Panc1 (cell line): ENCODE measurements at regions not wholly inside any gene's neighbourhood (a gene's known extent, or its start where the extent isn't known, plus 50 kb on each side); places are given as distances from the start of the nearest gene placed in this dataset.

ENCODE experiments used
- ATAC-seq: fragments of 200-7000 bp; cut with Tn5 transposase; 2 replicates; pipeline ENCODE4 v1.9.1; 2020; ENCODE audit warnings: mild to moderate bottlenecking, moderate library complexity
- BruUV-seq: library from RNA; stranded (reverse); fragments of 400-500 nt; replicated peaks from 2 replicates; lab custom pipeline; 2021; lab: Mats Ljungman, UMichigan
- CTCF ChIA-PET: fragments of 300-600 bp; sonication (Branson Sonifier 250); formaldehyde crosslinking; loops from one replicate; lab custom pipeline; 2022; ENCODE audit warnings: antibody characterized with exemption; lab: Charles Lee
- POLR2A ChIA-PET: fragments of 300-600 bp; sonication (Branson Sonifier 250); formaldehyde crosslinking; loops from one replicate; lab custom pipeline; 2022; ENCODE audit warnings: antibody characterized with exemption; lab: Charles Lee
- DNase-seq: peaks from one replicate; pipeline ENCODE4 v3.0.0-alpha.2; 2010; ENCODE audit warnings: low read depth, low spot score
- H3K27ac ChIP-seq: 2 replicates; pipeline ENCODE4 v1.5.1; 2011; ENCODE audit warnings: mild to moderate bottlenecking, low read length, inconsistent platforms
- H3K27me3 ChIP-seq: fragments of 200-500 bp; sonication (Bioruptor generic); 2 replicates; pipeline ENCODE4 v1.6.0; 2014; ENCODE audit warnings: low read length, inconsistent platforms; ENCODE audit not compliant: control insufficient read depth, insufficient read depth
- H3K36me3 ChIP-seq: fragments of 200-500 bp; sonication (Bioruptor generic); 2 replicates; pipeline ENCODE4 v1.5.1; 2014; ENCODE audit warnings: inconsistent platforms, mild to moderate bottlenecking, low read length, moderate library complexity; ENCODE audit not compliant: control insufficient read depth, insufficient read depth
- H3K4me1 ChIP-seq: 2 replicates; pipeline ENCODE4 v1.5.1; 2011; ENCODE audit warnings: inconsistent platforms, mild to moderate bottlenecking, low read length, moderate library complexity; ENCODE audit not compliant: control insufficient read depth, insufficient read depth
- H3K4me3 ChIP-seq, 2 experiments: 2 replicates each; pipeline ENCODE4 v1.5.1; 2011 to 2012; ENCODE audit warnings: low read depth in 2 of 2, low read length in 2 of 2, mild to moderate bottlenecking in 2 of 2, inconsistent platforms in 1 of 2, moderate library complexity in 1 of 2
- H3K9me3 ChIP-seq: fragments of 200-500 bp; sonication (Bioruptor generic); 2 replicates; pipeline ENCODE4 v1.5.1; 2014; ENCODE audit warnings: low read depth, mild to moderate bottlenecking, inconsistent platforms, low read length, moderate library complexity; ENCODE audit not compliant: control insufficient read depth, insufficient read depth
- POLR2AphosphoS5 ChIP-seq: IDR thresholded peaks from 2 replicates; pipeline ENCODE4 v1.6.1; 2012; ENCODE audit warnings: mild to moderate bottlenecking, low read depth, low read length, moderate library complexity
- SIN3A ChIP-seq: IDR thresholded peaks from 2 replicates; pipeline ENCODE4 v1.6.1; 2012; ENCODE audit warnings: low read depth, mild to moderate bottlenecking, low read length, moderate library complexity, borderline replicate concordance; ENCODE audit not compliant: insufficient read depth
- TCF7L2 ChIP-seq: IDR thresholded peaks from 2 replicates; pipeline ENCODE4 v1.6.1; 2011; ENCODE audit warnings: mild to moderate bottlenecking, low read depth, low read length, inconsistent platforms
- in situ Hi-C: cut with HindIII; loops from 2 replicates; pipeline ENCODE4 v1.10.0; 2016; ENCODE audit warnings: low sequenced_read_pairs, low pct_unique_long_range_greater_than_20kb
- intact Hi-C: fragments of 100-400 bp; cut with micrococcal nuclease; formaldehyde crosslinking; loops from one replicate; pipeline ENCODE4 v1.10.0; 2022; ENCODE audit not compliant: unreplicated experiment
- TF ChIP-seq, protein P1 (sequence below), 2 experiments: IDR thresholded peaks; 2 replicates each; pipeline ENCODE4 v1.6.1; 2011 to 2012; ENCODE audit warnings: low read depth in 2 of 2, control low read depth in 1 of 2, low read length in 1 of 2, mild to moderate bottlenecking in 1 of 2, moderate library complexity in 1 of 2; ENCODE audit not compliant: insufficient read depth in 1 of 2
- TF ChIP-seq, protein P2 (sequence below): fragments of 450-650 bp; IDR thresholded peaks from 2 replicates; pipeline ENCODE4 v1.5.1; 2017; ENCODE audit warnings: mild to moderate bottlenecking

DNA sequence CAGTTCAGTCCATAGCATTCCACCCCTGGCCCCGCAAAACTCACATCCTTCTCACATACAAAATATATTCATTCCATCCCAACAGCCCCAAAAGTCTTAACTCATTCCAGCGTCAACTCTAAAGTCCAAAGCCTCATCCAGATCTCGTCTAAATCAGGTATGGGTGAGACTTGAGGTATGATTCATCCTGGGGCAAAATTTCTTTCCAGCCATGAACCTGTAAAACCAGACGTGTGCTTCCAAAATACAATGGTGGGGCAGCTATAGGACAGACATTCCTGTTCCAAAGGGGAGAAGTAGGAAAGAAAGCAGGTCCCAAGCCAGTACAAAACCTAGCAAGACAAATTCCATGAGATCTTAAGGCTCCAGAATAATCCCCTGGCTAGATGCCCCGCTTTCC, 76.9 kb downstream of the CLDN34 start:
- no peak for DNase-seq
- in situ Hi-C loops (no loop called here), intact Hi-C loops (no loop called here)
- Histone ChIP-seq H3K4me1 (no peaks in the 10 kb centered on the region), H3K27ac (no peak overlapping the region), H3K4me3 (no peak overlapping the region), H3K9me3 (no peaks in the 10 kb centered on the region), H3K27me3 (no peaks in the 10 kb centered on the region), H3K36me3 (no peaks in the 10 kb centered on the region)
- ATAC-seq, result no peak
- POLR2A ChIA-PET, result no interaction called here
- CTCF ChIA-PET, result no interaction called here
- BruUV-seq, result no TSS peak
- TF ChIP-seq, protein P1, sequence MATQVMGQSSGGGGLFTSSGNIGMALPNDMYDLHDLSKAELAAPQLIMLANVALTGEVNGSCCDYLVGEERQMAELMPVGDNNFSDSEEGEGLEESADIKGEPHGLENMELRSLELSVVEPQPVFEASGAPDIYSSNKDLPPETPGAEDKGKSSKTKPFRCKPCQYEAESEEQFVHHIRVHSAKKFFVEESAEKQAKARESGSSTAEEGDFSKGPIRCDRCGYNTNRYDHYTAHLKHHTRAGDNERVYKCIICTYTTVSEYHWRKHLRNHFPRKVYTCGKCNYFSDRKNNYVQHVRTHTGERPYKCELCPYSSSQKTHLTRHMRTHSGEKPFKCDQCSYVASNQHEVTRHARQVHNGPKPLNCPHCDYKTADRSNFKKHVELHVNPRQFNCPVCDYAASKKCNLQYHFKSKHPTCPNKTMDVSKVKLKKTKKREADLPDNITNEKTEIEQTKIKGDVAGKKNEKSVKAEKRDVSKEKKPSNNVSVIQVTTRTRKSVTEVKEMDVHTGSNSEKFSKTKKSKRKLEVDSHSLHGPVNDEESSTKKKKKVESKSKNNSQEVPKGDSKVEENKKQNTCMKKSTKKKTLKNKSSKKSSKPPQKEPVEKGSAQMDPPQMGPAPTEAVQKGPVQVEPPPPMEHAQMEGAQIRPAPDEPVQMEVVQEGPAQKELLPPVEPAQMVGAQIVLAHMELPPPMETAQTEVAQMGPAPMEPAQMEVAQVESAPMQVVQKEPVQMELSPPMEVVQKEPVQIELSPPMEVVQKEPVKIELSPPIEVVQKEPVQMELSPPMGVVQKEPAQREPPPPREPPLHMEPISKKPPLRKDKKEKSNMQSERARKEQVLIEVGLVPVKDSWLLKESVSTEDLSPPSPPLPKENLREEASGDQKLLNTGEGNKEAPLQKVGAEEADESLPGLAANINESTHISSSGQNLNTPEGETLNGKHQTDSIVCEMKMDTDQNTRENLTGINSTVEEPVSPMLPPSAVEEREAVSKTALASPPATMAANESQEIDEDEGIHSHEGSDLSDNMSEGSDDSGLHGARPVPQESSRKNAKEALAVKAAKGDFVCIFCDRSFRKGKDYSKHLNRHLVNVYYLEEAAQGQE (IDR thresholded peaks at IDR 0.05; ENCODE audit: insufficient read depth in 1 of 2, low read depth in 2 of 2, low read length in 1 of 2), result no peak
- TF ChIP-seq, protein P2, sequence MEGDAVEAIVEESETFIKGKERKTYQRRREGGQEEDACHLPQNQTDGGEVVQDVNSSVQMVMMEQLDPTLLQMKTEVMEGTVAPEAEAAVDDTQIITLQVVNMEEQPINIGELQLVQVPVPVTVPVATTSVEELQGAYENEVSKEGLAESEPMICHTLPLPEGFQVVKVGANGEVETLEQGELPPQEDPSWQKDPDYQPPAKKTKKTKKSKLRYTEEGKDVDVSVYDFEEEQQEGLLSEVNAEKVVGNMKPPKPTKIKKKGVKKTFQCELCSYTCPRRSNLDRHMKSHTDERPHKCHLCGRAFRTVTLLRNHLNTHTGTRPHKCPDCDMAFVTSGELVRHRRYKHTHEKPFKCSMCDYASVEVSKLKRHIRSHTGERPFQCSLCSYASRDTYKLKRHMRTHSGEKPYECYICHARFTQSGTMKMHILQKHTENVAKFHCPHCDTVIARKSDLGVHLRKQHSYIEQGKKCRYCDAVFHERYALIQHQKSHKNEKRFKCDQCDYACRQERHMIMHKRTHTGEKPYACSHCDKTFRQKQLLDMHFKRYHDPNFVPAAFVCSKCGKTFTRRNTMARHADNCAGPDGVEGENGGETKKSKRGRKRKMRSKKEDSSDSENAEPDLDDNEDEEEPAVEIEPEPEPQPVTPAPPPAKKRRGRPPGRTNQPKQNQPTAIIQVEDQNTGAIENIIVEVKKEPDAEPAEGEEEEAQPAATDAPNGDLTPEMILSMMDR, result no peak
- TF ChIP-seq TCF7L2 (no peak), POLR2AphosphoS5 (no peak), SIN3A (no peak)

DNA sequence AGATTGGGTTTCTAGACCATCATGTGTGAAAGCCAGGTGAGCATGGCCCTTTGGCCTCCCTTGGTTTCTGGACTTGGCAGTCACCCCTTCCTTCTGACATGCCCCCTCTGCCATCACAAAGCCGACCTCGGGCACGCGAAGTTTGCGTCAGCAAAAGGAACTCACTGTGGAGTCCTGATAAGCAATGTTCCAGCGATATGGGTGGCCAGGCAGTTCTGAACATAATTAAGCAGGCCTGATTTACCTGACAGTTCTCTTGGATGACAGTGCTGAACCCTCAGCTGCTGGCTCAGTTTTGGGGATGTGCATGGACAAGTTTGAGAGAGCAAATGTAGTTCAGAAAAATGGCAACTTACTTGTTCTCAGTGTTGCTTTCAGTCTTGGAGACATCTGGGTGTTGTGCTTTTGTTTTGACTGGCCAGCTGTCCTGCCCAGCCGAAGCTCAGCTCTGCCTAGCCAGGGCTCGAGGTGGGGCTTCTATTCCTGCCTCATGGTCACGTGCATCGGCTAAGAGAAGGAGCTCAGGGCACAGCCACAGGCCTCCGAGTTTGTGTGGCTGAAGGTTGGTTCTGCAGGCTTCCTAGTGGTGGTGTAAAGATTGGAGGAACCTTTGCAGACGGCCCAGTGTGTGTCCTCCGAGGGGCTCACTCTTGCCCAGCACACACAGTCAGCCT, 78.3 kb downstream of the CLDN34 start:
- ChIA-PET CTCF (no interaction called here), POLR2A (no interaction called here)
- H3K36me3 ChIP-seq, result no peaks in the 10 kb centered on the region
- TF ChIP-seq, protein P1 (IDR thresholded peaks at IDR 0.05; ENCODE audit: insufficient read depth in 1 of 2, low read depth in 2 of 2, low read length in 1 of 2), result no peak
- TF ChIP-seq SIN3A (no peak), POLR2AphosphoS5 (no peak), TCF7L2 (no peak)
- TF ChIP-seq, protein P2, result no peak
- no peaks in the 10 kb centered on the region for H3K9me3 ChIP-seq
- no peaks in the 10 kb centered on the region for H3K4me1 ChIP-seq
- in situ Hi-C loops (no loop called here), intact Hi-C loops (no loop called here)
- no peak for ATAC-seq
- H3K27me3 ChIP-seq, result no peaks in the 10 kb centered on the region
- DNase-seq, result no peak
- no TSS peak for BruUV-seq
- no peak overlapping the region for H3K4me3 ChIP-seq
- H3K27ac ChIP-seq, result no peak overlapping the region
